HepG2 (cell line): ENCODE measurements at regions not wholly inside any gene's neighbourhood (a gene's known extent, or its start where the extent isn't known, plus 50 kb on each side); places are given as distances from the start of the nearest gene placed in this dataset.

ENCODE experiments used
- CBX1 ChIP-seq: IDR thresholded peaks from one replicate; pipeline ENCODE4 v1.6.1; 2016; ENCODE audit warnings: antibody characterized with exemption, low read depth
- HMG20A ChIP-seq: IDR thresholded peaks from 2 replicates; pipeline ENCODE4 v1.6.1; 2016; ENCODE audit warnings: borderline replicate concordance
- NAIF1 ChIP-seq: sonication (generic); formaldehyde crosslinking; IDR thresholded peaks from 2 replicates; pipeline ENCODE4 v1.5.0; 2020; ENCODE audit warnings: mild to moderate bottlenecking, missing genetic modification reagents, borderline replicate concordance
- TAF15 ChIP-seq: fragments of 200-400 bp; formaldehyde crosslinking; IDR thresholded peaks from one replicate; pipeline ENCODE4 v1.6.1; 2018; ENCODE audit warnings: mild to moderate bottlenecking, low read depth, low read length; ENCODE audit not compliant: poor library complexity, severe bottlenecking
- TCF7L2 ChIP-seq: IDR thresholded peaks from 2 replicates; pipeline ENCODE4 v1.6.1; 2011; ENCODE audit warnings: mild to moderate bottlenecking, low read depth, low read length, moderate library complexity
- TP53 ChIP-seq: sonication (generic); formaldehyde crosslinking; conservative IDR thresholded peaks from 2 replicates; pipeline ENCODE4 v1.4.0; 2020; ENCODE audit warnings: missing genetic modification reagents
- ZBTB38 ChIP-seq: sonication (generic); formaldehyde crosslinking; IDR thresholded peaks from 2 replicates; pipeline ENCODE4 v1.5.1; 2020; ENCODE audit warnings: mild to moderate bottlenecking, missing genetic modification reagents
- ZNF343 ChIP-seq: sonication (generic); formaldehyde crosslinking; IDR thresholded peaks from 2 replicates; pipeline ENCODE4 v1.4.0; 2020; ENCODE audit warnings: mild to moderate bottlenecking, missing genetic modification reagents
- TF ChIP-seq, protein P1 (sequence below): sonication (generic); formaldehyde crosslinking; IDR thresholded peaks from 2 replicates; pipeline ENCODE4 v1.4.0; 2020; ENCODE audit warnings: mild to moderate bottlenecking, low read depth, missing genetic modification reagents
- TF ChIP-seq, protein P2 (sequence below): sonication (generic); formaldehyde crosslinking; IDR thresholded peaks from 2 replicates; pipeline ENCODE4 v1.4.0; 2020; ENCODE audit warnings: mild to moderate bottlenecking, missing genetic modification reagents, borderline replicate concordance
- TF ChIP-seq, protein P3 (sequence below): sonication (generic); formaldehyde crosslinking; IDR thresholded peaks from 2 replicates; pipeline ENCODE4 v1.5.0; 2020; ENCODE audit warnings: missing genetic modification reagents
- TF ChIP-seq, protein P4 (sequence below): IDR thresholded peaks from 2 replicates; pipeline ENCODE4 v1.4.0; 2020; ENCODE audit warnings: mild to moderate bottlenecking, missing genetic modification reagents
- TF ChIP-seq, protein P5 (sequence below): fragments of 450-650 bp; IDR thresholded peaks from 2 replicates; pipeline ENCODE4 v1.6.1; 2017
- TF ChIP-seq, protein P6 (sequence below), 2 experiments: sonication (generic) in 1 of 2; formaldehyde crosslinking in 1 of 2; IDR thresholded peaks; 2 replicates each; pipeline versions ENCODE4 v1.4.0 to v1.6.1; 2016 to 2020; ENCODE audit warnings: borderline replicate concordance in 1 of 2, low read depth in 1 of 2, mild to moderate bottlenecking in 1 of 2, missing genetic modification reagents in 1 of 2

DNA sequence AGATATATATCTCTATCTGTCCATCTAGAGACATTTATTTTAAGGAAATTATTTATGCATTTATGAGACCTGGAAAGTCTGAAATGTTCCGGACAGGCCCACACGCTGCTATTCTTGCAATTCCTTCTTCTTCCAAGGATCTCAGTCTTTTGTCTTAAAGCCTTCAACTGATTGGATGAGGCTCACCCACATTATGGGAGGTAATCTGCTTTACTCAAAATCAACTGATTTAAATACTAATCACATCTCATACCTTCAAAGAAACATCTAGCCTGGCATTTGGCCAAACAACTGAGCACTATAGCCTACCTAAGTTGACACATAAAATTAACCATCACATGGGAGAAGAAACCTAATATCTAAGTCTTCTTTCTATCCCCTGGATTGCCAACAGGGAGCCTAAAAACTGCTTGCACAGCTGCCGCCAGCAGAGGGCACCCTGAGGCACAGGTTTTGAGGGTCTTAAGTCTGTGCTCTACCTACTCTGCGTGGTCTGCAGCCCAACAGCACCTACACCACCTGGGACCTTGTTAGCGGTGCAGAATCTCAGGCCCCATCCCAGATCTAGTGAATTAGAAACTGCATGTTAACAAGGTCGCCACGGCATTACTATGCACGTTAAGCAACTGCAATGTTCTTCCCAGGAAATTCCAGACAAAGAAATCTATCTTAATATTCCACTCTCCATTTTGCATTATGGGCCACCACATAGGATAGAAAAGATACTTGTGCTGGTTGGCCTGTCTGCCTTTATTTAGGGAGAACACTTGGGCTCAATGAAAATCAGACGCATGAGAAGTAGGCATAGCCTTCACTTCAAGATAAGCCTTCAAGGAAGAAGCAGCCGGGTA, 249.7 kb downstream of the FOXG1 start (continued):
- TF ChIP-seq, protein P1, sequence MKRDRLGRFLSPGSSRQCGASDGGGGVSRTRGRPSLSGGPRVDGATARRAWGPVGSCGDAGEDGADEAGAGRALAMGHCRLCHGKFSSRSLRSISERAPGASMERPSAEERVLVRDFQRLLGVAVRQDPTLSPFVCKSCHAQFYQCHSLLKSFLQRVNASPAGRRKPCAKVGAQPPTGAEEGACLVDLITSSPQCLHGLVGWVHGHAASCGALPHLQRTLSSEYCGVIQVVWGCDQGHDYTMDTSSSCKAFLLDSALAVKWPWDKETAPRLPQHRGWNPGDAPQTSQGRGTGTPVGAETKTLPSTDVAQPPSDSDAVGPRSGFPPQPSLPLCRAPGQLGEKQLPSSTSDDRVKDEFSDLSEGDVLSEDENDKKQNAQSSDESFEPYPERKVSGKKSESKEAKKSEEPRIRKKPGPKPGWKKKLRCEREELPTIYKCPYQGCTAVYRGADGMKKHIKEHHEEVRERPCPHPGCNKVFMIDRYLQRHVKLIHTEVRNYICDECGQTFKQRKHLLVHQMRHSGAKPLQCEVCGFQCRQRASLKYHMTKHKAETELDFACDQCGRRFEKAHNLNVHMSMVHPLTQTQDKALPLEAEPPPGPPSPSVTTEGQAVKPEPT (CRISPR knock-in tag), result no peak
- TF ChIP-seq ZBTB38 (CRISPR knock-in tag) (no peak), HMG20A (CRISPR knock-in tag) (no peak), NAIF1 (CRISPR knock-in tag) (no peak), TCF7L2 (no peak), CBX1 (no peak), ZNF343 (CRISPR knock-in tag) (no peak), TP53 (CRISPR knock-in tag) (no peak), TAF15 (no peak)
- TF ChIP-seq, protein P2, sequence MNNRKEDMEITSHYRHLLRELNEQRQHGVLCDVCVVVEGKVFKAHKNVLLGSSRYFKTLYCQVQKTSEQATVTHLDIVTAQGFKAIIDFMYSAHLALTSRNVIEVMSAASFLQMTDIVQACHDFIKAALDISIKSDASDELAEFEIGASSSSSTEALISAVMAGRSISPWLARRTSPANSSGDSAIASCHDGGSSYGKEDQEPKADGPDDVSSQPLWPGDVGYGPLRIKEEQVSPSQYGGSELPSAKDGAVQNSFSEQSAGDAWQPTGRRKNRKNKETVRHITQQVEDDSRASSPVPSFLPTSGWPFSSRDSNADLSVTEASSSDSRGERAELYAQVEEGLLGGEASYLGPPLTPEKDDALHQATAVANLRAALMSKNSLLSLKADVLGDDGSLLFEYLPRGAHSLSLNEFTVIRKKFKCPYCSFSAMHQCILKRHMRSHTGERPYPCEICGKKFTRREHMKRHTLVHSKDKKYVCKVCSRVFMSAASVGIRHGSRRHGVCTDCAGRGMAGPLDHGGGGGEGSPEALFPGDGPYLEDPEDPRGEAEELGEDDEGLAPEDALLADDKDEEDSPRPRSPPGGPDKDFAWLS, result no peak
- TF ChIP-seq, protein P3, sequence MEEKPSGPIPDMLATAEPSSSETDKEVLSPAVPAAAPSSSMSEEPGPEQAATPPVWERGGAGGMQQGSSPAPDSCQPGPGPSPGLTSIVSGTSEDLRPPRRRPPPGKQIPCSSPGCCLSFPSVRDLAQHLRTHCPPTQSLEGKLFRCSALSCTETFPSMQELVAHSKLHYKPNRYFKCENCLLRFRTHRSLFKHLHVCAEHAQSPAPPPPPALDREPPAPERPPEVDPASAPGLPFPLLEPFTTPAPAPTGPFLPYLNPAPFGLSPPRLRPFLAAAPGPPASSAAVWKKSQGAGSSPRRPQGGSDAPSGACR (CRISPR knock-in tag), result no peak
- TF ChIP-seq, protein P4, sequence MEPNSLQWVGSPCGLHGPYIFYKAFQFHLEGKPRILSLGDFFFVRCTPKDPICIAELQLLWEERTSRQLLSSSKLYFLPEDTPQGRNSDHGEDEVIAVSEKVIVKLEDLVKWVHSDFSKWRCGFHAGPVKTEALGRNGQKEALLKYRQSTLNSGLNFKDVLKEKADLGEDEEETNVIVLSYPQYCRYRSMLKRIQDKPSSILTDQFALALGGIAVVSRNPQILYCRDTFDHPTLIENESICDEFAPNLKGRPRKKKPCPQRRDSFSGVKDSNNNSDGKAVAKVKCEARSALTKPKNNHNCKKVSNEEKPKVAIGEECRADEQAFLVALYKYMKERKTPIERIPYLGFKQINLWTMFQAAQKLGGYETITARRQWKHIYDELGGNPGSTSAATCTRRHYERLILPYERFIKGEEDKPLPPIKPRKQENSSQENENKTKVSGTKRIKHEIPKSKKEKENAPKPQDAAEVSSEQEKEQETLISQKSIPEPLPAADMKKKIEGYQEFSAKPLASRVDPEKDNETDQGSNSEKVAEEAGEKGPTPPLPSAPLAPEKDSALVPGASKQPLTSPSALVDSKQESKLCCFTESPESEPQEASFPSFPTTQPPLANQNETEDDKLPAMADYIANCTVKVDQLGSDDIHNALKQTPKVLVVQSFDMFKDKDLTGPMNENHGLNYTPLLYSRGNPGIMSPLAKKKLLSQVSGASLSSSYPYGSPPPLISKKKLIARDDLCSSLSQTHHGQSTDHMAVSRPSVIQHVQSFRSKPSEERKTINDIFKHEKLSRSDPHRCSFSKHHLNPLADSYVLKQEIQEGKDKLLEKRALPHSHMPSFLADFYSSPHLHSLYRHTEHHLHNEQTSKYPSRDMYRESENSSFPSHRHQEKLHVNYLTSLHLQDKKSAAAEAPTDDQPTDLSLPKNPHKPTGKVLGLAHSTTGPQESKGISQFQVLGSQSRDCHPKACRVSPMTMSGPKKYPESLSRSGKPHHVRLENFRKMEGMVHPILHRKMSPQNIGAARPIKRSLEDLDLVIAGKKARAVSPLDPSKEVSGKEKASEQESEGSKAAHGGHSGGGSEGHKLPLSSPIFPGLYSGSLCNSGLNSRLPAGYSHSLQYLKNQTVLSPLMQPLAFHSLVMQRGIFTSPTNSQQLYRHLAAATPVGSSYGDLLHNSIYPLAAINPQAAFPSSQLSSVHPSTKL (CRISPR knock-in tag), result 0 out of 2 replicates have a peak, but pooled peaks have one; percentile 52
- TF ChIP-seq, protein P5, sequence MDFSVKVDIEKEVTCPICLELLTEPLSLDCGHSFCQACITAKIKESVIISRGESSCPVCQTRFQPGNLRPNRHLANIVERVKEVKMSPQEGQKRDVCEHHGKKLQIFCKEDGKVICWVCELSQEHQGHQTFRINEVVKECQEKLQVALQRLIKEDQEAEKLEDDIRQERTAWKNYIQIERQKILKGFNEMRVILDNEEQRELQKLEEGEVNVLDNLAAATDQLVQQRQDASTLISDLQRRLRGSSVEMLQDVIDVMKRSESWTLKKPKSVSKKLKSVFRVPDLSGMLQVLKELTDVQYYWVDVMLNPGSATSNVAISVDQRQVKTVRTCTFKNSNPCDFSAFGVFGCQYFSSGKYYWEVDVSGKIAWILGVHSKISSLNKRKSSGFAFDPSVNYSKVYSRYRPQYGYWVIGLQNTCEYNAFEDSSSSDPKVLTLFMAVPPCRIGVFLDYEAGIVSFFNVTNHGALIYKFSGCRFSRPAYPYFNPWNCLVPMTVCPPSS, result no peak
- TF ChIP-seq, protein P6, sequence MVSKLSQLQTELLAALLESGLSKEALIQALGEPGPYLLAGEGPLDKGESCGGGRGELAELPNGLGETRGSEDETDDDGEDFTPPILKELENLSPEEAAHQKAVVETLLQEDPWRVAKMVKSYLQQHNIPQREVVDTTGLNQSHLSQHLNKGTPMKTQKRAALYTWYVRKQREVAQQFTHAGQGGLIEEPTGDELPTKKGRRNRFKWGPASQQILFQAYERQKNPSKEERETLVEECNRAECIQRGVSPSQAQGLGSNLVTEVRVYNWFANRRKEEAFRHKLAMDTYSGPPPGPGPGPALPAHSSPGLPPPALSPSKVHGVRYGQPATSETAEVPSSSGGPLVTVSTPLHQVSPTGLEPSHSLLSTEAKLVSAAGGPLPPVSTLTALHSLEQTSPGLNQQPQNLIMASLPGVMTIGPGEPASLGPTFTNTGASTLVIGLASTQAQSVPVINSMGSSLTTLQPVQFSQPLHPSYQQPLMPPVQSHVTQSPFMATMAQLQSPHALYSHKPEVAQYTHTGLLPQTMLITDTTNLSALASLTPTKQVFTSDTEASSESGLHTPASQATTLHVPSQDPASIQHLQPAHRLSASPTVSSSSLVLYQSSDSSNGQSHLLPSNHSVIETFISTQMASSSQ (IDR thresholded peaks at IDR 0.05; ENCODE audit: low read depth), result no peak
- TF ChIP-seq, protein P6 (CRISPR knock-in tag; IDR thresholded peaks at IDR 0.05; ENCODE audit: borderline replicate concordance), result no peak
